ENCODE measurements at regions not wholly inside any gene's neighbourhood (a gene's known extent, or its start where the extent isn't known, plus 50 kb on each side); places are given as distances from the start of the nearest gene placed in this dataset.
A peak's percentile ranks its signal among the peaks of the same experiment; 100 is the strongest.
"Not testable (repeated sequence)": the region's sequence is repeated elsewhere in the genome, so short reads cannot be mapped to it uniquely, and the experiment has no call there.

GRCh38 chr7:106713452-106713851, 52.5 kb upstream of the CCDC71L start:
- not testable (repeated sequence) for DNase-seq

DNA sequence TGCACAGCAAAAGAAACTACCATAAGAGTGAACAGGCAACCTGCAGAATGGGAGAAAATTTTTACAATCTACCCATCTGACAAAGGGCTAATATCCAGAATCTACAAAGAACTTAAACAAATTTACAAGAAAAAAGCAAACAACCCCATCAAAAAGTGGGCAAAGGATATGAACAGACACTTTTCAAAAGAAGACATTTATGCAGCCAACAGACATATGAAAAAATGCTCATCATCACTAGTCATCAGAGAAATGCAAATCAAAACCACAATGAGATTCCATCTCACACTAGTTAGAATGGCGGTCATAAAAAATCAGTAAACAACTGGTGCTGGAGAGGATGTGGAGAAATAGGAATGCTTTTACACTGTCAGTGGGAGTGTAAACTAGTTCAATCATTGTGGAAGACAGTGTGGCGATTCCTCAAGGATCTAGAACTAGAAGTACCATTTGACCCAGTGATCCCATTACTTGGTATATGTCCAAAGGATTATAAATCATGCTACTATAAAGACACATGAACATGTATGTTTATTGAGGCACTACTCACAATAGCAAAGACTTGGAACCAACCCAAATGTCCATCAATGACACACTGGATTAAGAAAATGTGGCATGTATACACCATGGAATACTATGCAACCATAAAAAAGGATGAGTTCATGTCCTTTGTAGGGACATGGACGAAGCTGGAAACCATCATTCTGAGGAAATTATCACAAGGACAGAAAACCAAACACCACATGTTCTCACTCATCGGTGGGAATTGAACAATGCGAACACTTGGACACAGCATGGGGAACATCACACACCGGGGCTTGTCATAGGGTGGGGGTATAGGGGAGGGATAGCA, 53.9 kb upstream of the CCDC71L start:
- not testable (repeated sequence) for DNase-seq

DNA sequence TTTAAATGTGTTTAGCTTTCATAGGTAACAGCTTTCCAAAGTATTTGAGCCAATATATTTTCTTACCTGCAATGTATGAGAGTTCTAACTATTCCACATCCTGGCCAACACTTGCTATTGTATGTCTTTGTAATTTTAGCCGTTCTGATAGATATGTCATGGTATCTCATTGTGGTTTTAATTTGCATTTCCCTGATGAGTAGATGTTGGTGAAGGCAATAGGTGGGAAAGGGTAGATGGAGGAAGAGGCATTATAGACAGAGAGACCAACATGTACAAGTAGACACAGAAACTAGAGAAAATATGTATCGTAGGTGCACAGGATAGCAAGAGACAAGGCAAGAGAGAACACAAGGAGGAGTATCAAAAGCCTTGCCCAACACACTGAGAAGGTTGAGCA, 54.8 kb upstream of the CCDC71L start:
- DNase-seq: no peak

DNA sequence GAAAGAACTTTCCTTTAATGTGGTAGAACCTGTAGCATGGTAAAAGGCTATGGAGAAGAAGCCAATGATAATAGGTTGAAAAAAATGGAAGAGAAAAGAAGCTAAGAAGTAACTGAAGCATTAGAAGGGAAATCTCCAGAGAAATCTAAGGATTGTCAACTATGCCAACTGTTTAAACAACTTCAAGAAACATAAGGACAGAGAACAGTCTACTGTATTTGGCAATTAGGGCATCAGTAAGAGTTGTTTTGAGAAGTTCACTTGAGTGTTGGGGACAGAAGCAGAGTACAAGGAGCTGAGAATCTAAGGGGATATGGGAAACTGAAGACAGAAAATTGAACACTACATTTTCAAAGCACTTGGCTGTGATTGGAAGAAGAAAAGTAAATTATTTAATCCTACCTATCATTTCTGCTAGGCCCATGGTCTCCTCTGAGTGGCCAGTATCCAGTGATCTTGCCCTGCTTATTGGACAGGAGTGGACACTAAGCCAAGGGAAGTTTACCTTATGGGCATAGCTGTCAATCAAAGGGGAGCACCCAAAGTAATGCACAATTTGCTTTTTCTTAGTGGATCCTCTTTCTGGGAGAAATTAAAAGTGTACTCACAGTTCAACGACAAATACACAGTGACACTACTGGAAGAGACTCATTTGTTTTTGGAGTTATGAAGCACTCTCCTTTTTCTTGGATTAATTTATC, 56.4 kb upstream of the CCDC71L start:
- no peak for DNase-seq

DNA sequence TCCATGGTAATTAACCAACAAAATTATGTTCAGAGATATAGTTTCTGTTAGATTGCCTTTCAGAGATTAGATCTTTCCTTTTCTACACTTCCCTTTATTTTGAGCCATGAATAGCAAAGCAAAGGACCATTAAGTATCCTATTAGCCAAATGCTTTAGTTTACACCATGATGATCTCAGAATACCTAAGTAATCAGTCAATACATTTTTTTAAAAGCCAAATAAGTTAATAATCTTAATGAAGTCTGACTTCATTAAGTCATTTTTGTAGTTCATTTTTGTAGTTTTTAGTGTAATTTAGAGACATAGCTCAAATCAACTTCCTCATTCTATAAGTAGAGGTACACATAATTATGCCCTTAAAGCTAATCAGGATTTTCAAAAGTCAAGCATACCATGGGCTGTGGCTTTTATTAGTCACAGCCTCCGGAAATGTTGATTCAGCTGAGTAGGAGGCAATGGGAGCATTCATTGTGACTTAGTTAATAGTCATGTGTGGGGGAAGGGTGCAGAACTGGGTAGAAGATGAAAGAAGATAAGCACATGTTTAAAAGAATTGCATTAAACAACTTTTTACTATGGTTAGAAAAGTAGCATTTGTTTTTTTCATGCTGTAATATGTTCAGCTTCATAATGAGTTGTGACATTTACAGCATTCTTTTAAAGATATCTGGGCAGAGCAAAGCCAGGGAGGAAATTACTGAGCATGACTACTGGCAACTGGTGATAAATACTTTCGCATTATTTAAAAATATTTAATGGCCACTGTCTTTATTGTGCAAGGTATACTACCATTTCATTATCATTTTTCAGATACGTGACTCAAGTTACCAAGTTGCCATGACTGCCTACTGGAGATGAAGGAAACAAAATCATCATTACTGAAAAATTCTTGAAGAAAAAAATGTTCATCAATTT, 57.3 kb upstream of the CCDC71L start:
- no peak for DNase-seq

- no peak for DNase-seq
Observed at GRCh38 chr7:106720641-106721040, 59.7 kb upstream of the CCDC71L start.

- DNase-seq: no peak
Observed at GRCh38 chr7:106721816-106722785, 61.1 kb upstream of the CCDC71L start.

GRCh38 chr7:106723398-106723797, 62.4 kb upstream of the CCDC71L start:
- no peak for DNase-seq

DNA sequence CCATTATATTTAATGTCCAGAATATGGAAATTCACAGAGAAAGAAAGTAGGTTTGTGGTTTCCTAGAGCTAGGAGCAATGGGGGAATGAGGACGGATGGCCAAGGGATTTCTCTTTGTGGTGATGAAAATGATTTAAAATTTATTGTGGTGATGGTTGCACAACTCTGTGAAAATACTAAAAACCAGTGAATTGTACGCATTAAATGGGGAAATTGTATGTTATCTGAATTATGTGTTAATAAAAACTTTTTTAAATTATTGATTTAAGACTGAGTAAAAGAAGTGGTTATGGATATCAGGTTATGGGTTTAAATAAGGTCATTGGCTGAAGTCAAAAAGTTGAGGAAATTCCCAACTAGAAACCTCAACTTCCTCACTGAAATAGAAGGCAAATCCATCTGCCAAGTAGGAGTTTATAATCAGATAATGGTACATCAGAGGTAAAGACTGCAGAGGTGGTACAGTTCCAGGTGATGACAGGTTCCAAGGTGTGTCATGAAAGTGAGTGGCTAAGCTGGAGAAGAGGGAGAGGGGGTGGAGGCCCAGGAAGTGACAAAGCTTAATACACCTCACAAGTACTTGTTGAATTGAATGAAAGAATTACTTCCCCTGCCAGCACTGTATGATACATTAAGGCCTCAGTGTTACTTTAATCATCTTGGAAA, 68.9 kb upstream of the CCDC71L start:
- DNase-seq: no peak

- no peak for DNase-seq
Observed at GRCh38 chr7:106731187-106731586, 70.2 kb upstream of the CCDC71L start.

- peak; percentile 29 for DNase-seq
Observed at GRCh38 chr7:106731646-106732444, 70.9 kb upstream of the CCDC71L start.

DNA sequence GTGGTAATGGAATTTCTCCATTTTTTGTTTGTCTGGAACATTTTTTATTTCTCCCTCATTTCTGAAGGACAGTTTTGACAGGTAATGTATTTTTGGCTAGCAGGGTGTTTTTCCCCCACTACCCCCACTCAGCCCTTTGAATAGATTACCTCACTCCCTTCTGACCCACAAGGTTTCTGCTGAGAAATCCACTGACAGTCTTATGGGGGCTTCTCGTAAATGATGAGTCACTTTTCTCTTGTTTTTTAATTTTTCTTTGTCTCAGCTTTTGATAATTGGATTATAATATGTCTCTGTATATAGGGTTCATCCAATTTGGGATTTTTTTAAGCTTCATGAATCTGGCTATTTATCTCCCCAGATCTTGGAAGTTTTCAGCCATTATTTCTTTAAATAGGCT, 74.7 kb upstream of the CCDC71L start:
- DNase-seq: no peak

GRCh38 chr7:106736123-106736507, 75.2 kb upstream of the CCDC71L start:
- no peak for DNase-seq

DNA sequence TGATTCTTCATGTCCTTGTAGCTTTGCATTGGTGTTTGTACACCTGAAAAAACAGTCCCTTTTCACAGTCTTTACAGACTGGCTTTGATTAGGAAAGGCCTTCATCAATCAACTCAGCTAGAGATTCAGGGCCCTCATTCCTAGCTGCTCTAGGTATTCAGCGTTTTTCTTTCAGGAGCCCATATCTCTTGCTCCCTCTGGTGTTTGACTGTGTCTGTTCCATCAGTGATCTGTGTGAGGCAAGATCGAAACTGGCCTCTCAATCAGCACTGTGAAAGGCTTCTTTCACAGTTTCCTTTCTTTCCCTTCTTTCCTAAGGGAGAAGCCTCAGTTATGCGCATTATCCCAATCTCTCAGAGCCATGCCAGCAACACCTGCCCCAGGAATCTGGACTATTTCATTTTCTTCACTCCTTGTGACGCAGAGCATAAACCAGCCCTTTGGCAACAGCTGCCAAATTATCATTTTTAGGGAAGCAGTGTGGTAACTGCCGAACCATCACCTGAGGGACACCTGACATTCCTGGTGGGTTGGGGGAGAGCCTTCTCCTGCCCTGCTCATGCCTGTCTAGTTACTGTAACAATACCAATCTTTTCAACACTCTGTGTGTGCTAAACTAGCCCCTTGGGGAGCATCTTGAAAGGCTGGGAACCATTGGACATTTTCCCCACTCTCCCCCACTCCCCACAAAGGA, 75.7 kb upstream of the CCDC71L start:
- DNase-seq: no peak

DNA sequence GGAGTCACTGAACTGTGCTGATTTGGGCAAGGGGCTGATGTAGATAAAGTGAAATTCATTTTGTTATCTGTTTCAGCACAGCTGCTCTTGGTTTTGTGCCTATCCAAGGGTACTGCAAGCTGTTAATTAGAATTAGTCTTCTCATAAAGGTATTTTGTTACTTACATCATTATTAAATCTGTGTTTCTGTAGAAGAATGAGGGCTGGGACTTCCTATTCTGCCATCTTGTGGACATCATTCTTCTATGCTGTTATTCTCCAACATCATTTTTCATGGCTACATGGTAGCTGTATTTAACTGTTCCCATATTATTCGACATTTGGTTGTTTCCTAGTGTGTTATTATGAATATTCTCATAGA, 76.2 kb upstream of the CCDC71L start:
- DNase-seq: no peak

- no peak for DNase-seq
Observed at GRCh38 chr7:106740806-106741205, 79.8 kb upstream of the CCDC71L start.

DNA sequence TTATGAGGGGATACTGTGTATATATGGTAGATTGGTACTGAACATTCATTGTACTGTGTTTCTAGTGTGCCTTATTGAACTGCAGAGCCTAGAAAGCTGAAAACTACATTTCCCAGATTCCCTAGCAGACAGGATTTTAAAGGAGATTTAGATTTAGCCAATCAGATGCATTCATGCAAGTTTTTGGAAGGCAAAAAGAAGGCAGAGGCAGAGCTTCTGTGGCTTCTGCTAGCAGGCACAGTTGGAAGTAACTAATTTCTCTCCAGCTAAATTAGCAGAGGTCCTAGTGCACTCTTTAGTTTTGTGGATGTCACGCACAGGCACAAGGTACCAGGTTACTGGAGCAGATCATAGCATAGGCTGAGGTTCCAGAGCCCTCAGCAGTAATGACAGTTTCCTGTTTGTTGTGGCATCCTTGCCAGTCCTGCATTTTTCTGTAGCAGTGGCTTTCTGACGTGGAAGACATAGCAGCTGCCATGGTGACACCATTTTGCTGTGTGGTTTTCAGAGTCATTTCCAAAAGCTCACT, 83.7 kb upstream of the CCDC71L start:
- DNase-seq: no peak

DNA sequence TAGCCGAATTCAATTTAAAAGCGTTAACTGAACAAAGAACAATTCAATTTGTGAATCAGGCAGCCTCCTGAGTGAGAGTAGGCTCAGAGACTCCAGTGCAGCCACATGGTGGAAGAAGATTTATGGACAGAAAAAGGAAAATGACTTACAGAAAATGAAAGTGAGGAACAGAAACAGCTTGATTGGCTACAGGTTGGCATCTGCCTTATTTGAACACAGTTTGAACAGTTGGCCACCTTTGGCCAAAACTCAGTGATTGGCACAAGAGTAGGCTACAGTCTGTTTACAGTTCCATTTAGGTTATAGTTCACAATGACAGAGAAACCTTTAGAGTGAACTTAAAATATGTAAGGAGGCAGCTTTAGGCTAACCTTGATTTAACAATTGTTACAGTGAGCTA, 86.3 kb upstream of the CCDC71L start:
- DNase-seq: not testable (repeated sequence)

DNA sequence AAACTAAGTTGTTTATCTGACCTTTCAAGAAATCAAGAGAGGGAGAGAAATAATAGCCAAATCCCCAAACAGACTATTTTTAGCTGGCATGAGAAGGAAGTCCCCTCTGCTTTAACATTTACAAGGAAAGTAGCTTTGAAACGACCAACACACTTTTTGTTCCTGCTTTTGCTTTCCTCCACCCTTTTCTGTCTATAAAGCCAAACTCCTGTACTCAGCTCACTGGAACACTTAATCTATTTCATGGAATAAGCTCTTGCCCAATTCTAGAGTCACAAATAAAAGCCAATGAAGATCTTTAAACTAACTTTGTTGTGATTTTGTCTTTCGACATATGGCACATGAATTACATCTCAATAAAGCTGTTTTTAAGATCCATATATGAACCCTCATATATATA, 86.8 kb upstream of the CCDC71L start:
- no peak for DNase-seq

- DNase-seq: no peak
Observed at GRCh38 chr7:106749165-106749564, 88.2 kb upstream of the CCDC71L start.
